Uterus (tissue), 3 donors: ENCODE measurements at regions not wholly inside any gene's neighbourhood (a gene's known extent, or its start where the extent isn't known, plus 50 kb on each side); places are given as distances from the start of the nearest gene placed in this dataset.

Source experiments
- DNase-seq, 2 donors: peaks; one replicate each; pipeline ENCODE4 v3.0.0-alpha.2; 2019 to 2020
- H3K27ac ChIP-seq, 2 donors: fragments of 200-600 bp; sonication (generic); 1 replicate in 1 of 2; 2 replicates in 1 of 2; pipeline ENCODE4 v1.5.1; 2016 to 2018
- H3K27me3 ChIP-seq, 2 donors: fragments of 200-600 bp; sonication (generic); one replicate each; pipeline ENCODE4 v1.5.1; 2018 to 2019; ENCODE audit warnings: control low read depth in 1 of 2
- H3K36me3 ChIP-seq, 2 donors: fragments of 200-600 bp; sonication (generic); one replicate each; pipeline ENCODE4 v1.5.1; 2019; ENCODE audit warnings: control low read depth in 1 of 2
- H3K4me1 ChIP-seq, 2 donors: fragments of 200-600 bp; sonication (generic); one replicate each; pipeline ENCODE4 v1.5.1; 2018 to 2019; ENCODE audit warnings: control low read depth in 1 of 2
- H3K4me3 ChIP-seq, 2 donors: fragments of 200-600 bp; sonication (generic); 1 replicate in 1 of 2; 2 replicates in 1 of 2; pipeline ENCODE4 v1.5.1; 2018 to 2019; ENCODE audit warnings: mild to moderate bottlenecking in 1 of 2
- H3K9me3 ChIP-seq, 2 donors: fragments of 200-600 bp; sonication (generic); one replicate each; pipeline ENCODE4 v1.5.1; 2019; ENCODE audit warnings: control low read depth in 1 of 2
- CTCF ChIP-seq, 4 experiments: fragments of 200-600 bp in 2 of 4; fragments of 450-650 bp in 2 of 4; sonication (generic) in 2 of 4; IDR thresholded peaks; one replicate each; pipeline ENCODE4 v1.5.1; 2016 to 2019; ENCODE audit warnings: antibody characterized with exemption in 4 of 4, mild to moderate bottlenecking in 2 of 4, moderate library complexity in 1 of 4
- POLR2A ChIP-seq, 2 donors: fragments of 450-650 bp; IDR thresholded peaks; one replicate each; pipeline ENCODE4 v1.6.1; 2016; ENCODE audit warnings: antibody characterized with exemption in 2 of 2, mild to moderate bottlenecking in 1 of 2, moderate library complexity in 1 of 2
- intact Hi-C: fragments of 100-400 bp; cut with DNase I; formaldehyde crosslinking; loops from one replicate; pipeline ENCODE4 v1.15.1; 2023; ENCODE audit warnings: low total_unique reads
- donor health status: DM: yes; HTN: yes; CAD: no.

- Histone ChIP-seq H3K9me3 (no peaks in the 10 kb centered on the region), H3K4me3 (no peak overlapping the region), H3K36me3 (no peaks in the 10 kb centered on the region), H3K4me1 (peaks cover 0 to 7% of the 10 kb centered on the region in 2 donors), H3K27me3 (no peaks in the 10 kb centered on the region), H3K27ac (no peak overlapping the region)
- no peak for TF ChIP-seq CTCF (IDR thresholded peaks at IDR 0.05)
- TF ChIP-seq POLR2A (IDR thresholded peaks at IDR 0.05), result no peak
- no peak for DNase-seq
- intact Hi-C loops, result no loop called here
These were observed 1299.3 kb upstream of the GJE1 start for GRCh38 chr6:140833408-140833807.

GRCh38 chr6:140830666-140831065 lies 1302.1 kb upstream of the GJE1 start:
- Histone ChIP-seq H3K4me3 (no peak overlapping the region), H3K4me1 (peaks cover 0 to 7% of the 10 kb centered on the region in 2 donors), H3K36me3 (no peaks in the 10 kb centered on the region), H3K9me3 (no peaks in the 10 kb centered on the region), H3K27me3 (no peaks in the 10 kb centered on the region), H3K27ac (no peak overlapping the region)
- no peak for DNase-seq
- intact Hi-C loops, result no loop called here
- TF ChIP-seq CTCF (IDR thresholded peaks at IDR 0.05) (no peak), POLR2A (IDR thresholded peaks at IDR 0.05) (no peak)

DNA sequence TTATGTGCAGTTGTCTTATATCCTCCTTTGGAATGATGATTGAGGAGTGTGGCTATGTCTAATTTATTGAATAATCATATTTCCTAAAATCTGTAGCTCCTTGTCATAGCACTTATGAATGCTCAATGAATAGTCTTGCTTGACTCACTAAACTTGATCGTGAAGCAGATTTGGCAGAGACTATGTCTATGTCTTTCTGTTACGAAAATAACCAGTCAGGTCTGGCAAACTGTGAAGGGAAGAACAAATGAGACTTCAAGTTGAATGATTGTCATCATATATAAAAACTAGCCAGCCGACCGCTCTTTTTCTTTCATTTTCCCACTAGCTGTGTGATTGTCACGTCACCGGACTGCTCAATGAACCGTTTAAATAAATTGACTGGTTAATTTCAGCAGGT lies 1303.9 kb upstream of the GJE1 start:
- no peak overlapping the region for H3K27ac ChIP-seq
- no peaks in the 10 kb centered on the region for H3K36me3 ChIP-seq
- no peak for TF ChIP-seq CTCF (IDR thresholded peaks at IDR 0.05)
- no peak for TF ChIP-seq POLR2A (IDR thresholded peaks at IDR 0.05)
- DNase-seq, result no peak
- intact Hi-C loops, result no loop called here
- no peak overlapping the region for H3K4me3 ChIP-seq
- H3K27me3 ChIP-seq, result no peaks in the 10 kb centered on the region
- no peaks in the 10 kb centered on the region for H3K9me3 ChIP-seq
- H3K4me1 ChIP-seq, result peaks cover 0 to 7% of the 10 kb centered on the region in 2 donors

DNA sequence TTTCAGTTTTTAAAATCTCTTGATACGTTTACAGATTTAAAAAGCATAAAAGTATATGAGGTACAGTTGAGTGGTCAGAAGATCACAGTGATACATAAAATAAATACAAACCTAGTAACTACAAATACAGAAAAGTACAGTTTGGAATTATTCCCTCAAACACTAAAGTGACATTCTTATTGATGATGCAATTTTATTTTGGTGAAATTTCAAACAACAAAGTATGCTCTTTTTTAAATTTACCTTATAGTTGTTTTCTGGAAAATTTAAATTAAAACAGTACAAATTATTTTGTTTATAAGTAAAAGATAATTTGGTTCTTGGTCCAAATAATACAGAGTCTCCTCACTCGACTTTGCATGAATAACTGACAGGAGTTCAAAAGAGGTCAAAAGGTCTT lies 1305.1 kb upstream of the GJE1 start:
- Histone ChIP-seq H3K27ac (no peak overlapping the region), H3K27me3 (no peaks in the 10 kb centered on the region), H3K9me3 (no peaks in the 10 kb centered on the region), H3K36me3 (no peaks in the 10 kb centered on the region), H3K4me1 (peaks cover 0 to 7% of the 10 kb centered on the region in 2 donors), H3K4me3 (no peak overlapping the region)
- TF ChIP-seq POLR2A (IDR thresholded peaks at IDR 0.05) (no peak), CTCF (IDR thresholded peaks at IDR 0.05) (no peak)
- intact Hi-C loops, result no loop called here
- no peak for DNase-seq

DNA sequence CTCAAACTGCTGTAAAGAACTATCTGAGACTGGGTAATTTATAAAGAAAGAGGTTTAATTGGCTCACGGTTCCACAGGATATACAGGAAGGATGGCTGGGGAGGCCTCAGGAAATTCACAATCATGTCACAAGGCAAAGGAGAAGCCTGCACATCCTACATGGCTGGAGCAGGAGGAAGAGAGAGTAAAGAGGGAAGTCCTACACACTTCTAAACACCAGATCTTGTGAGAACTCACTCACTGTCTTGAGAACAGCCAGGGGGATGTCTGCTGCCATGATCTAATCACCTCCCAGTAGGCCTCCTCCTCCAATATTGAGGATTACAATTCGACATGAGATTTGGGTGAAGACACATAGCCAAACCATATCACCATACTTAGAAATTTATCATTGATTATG lies 1307.0 kb upstream of the GJE1 start:
- intact Hi-C loops, result no loop called here
- Histone ChIP-seq H3K27me3 (no peaks in the 10 kb centered on the region), H3K9me3 (no peaks in the 10 kb centered on the region), H3K27ac (no peak overlapping the region), H3K4me3 (no peak overlapping the region), H3K36me3 (no peaks in the 10 kb centered on the region), H3K4me1 (peaks cover 0 to 4% of the 10 kb centered on the region in 2 donors)
- DNase-seq, result no peak
- TF ChIP-seq CTCF (IDR thresholded peaks at IDR 0.05) (no peak), POLR2A (IDR thresholded peaks at IDR 0.05) (no peak)
